ENCODE measurements at regions not wholly inside any gene's neighbourhood (a gene's known extent, or its start where the extent isn't known, plus 50 kb on each side); places are given as distances from the start of the nearest gene placed in this dataset.

DNA sequence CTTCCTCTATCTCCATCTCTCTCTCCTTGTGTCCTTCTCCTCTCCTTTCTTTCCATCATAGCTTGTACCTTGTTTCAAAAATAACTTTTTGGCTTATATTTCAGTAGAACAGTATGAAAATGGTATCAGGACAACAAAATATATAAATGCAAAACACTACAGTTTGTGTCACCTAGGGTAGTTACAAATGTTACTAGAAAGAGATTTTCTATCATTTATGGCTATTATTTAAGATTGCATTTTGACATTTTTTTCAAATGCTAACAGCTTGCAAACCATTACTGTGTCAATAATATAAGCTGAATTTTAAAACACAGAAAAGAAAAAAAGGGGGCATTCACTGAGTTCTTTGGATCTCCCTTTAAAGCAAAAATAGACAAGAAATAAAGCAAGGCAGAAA, 392.3 kb upstream of the LRRC4C start:
- TF ChIP-seq, protein P1, sequence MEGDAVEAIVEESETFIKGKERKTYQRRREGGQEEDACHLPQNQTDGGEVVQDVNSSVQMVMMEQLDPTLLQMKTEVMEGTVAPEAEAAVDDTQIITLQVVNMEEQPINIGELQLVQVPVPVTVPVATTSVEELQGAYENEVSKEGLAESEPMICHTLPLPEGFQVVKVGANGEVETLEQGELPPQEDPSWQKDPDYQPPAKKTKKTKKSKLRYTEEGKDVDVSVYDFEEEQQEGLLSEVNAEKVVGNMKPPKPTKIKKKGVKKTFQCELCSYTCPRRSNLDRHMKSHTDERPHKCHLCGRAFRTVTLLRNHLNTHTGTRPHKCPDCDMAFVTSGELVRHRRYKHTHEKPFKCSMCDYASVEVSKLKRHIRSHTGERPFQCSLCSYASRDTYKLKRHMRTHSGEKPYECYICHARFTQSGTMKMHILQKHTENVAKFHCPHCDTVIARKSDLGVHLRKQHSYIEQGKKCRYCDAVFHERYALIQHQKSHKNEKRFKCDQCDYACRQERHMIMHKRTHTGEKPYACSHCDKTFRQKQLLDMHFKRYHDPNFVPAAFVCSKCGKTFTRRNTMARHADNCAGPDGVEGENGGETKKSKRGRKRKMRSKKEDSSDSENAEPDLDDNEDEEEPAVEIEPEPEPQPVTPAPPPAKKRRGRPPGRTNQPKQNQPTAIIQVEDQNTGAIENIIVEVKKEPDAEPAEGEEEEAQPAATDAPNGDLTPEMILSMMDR (IDR thresholded peaks at IDR 0.05): no peak
- no peak for TF ChIP-seq POLR2A (IDR thresholded peaks at IDR 0.05)

All from gastroesophageal sphincter (tissue), 3 donors.